CD4-positive, alpha-beta T cell treated with Interleukin-15 for 4 hours (primary cell): ENCODE measurements at regions not wholly inside any gene's neighbourhood (a gene's known extent, or its start where the extent isn't known, plus 50 kb on each side); places are given as distances from the start of the nearest gene placed in this dataset.

ENCODE experiments used
- DNase-seq: peaks from one replicate; pipeline ENCODE4 v3.0.0-alpha.2; 2020; ENCODE audit warnings: low spot score

DNA sequence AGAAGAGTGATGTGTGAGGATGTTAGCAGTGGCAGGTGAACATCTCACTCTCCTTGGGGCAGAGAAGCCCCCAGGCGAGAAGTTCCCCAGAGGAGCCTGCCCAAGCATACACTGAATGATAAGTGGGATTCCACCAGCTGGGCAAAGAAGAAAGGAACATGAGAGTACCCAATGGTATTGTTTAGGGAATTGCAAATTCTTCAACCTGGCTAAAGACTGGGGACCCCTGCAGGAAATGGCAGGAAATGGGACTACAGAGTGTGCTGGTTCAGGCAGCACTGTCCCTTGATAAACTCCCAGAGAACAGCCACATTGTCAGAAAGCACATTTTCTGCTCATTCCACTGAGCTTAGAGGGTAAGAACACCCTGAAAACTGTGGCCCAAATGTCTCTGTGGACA is 121.3 kb downstream of the RPS29 start:
- DNase-seq = no peak

DNA sequence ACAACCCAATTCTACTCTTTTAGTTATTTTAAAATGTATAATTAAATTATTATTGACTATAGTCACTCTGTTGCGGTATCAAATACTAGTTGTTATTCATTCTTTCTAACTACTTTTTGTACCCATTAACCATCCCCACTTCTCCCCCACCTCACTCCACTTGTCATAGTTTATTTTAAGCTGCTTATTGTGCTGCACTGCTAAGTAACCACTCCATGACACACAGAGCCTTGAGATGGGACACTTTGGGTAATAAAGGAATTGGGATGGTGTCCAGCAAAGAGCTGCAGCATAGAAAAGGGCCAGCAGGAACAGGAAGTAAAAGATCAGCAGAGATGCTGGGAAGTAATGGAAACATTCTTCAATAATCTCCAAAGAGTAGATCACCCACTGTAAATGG is 123.0 kb downstream of the RPS29 start:
- no peak for DNase-seq

DNA sequence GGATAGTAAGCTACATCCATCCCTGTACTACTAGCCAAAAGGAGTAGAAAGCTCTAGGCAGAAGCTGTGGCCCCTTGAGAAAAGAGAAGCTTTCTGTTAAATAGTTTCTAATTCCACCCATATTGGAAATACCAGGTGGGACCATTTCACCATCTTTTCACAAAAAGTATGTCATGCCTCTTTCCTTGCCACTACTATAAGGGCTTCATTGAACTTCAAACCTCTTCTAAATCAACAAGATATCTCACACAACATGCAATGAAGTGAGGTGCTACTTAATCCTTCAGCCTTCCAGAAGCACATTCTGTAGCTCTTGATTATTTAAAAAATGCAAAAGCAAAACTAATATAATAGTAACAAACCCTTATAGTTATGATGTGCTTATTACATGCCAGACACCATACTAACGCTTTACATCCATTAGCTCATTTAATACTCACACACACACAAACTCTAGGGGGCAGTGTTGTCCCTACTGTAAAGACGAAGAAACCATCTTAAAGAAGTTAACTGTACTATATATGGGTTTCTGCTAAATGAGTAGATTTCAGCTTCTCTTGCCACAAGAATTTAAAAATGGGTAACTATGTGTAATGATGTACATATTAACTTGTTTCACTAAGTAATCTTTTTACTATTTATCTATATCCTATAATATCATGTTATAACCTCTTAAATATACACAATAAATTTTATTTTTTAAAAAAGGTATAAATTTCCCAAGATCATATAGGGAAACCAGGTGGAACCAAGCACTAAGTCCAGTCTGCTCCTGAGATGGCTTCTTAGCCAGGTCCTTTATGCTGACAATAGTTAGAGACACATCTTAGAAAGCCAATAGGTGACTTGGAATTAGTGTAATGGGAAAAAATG is 124.4 kb downstream of the RPS29 start:
- DNase-seq = peak; percentile 78

DNA sequence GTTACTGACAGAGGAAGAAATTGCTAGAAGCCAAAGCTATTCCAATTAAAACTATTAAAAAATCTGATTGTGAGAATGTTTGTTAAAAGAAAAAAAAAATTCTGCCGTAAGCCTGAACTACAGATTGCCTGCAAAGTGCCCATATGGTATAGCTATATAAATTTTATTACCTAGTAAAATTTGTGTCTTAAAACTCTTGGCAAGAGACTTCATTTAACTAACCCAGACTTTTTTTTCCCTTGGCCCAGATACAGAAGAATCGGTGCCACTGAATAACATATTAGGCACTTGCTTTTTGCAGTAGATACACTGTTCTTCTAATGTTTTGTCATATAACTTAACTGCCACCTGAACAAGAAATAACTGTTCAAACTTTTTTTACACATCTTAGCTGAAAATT is 125.5 kb downstream of the RPS29 start:
- no peak for DNase-seq

DNA sequence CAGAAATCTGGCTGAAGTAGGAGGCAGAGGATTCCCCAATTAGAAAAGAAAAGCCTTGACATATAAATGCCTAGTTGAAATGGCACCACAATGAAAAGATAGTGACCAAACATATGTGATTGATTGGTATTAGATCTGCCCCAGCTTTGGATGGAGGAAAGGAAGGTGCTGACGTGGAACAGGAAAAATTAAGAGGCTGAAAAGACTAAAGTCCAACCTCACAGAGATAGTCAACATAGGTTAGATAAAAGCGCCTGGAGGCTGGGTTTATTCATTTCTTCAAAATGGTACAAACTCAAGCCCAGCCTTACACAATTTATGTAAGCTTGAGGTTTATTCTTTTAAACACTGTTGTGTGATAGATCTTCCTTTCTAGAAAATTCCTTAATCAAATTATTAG is 129.6 kb downstream of the RPS29 start:
- no peak for DNase-seq

DNA sequence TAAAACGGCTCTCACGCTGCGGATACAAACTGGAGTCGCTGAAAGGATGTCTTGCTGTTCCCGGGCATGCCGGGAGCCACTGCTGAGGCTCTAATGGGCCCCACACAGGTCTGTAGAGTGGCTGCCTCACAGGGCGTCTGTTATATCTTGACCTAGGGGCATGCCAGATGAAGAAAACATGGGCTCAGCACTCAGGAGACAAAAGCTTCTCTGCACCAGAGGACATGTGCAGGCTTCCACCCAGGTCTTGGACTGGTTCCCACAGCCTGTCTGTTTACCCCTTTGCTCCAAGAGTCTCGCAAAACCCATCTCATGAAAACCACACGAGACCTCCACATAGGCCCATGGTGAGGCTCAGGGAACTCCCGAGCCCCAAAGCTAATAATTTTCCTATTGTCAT is 134.2 kb downstream of the RPS29 start:
- no peak for DNase-seq

DNA sequence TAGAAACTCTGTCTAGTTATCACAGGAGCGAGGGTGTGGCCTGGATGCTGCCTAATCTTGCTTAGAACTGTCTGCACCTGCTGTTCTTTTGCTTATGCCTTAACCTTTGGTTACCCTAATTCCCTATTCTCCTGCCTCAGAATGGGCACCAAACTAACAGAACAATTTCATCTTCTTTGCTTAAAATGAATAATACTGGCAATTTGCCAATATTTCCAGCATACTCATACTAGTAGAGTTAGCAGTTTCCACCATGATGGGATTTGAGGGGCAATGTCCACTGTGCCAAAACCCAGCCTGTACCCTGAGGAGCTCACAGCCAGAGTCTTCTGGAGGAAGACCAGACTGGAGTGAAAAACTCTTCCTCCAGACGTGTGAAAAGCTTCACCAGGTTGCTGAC is 136.4 kb downstream of the RPS29 start:
- no peak for DNase-seq

DNA sequence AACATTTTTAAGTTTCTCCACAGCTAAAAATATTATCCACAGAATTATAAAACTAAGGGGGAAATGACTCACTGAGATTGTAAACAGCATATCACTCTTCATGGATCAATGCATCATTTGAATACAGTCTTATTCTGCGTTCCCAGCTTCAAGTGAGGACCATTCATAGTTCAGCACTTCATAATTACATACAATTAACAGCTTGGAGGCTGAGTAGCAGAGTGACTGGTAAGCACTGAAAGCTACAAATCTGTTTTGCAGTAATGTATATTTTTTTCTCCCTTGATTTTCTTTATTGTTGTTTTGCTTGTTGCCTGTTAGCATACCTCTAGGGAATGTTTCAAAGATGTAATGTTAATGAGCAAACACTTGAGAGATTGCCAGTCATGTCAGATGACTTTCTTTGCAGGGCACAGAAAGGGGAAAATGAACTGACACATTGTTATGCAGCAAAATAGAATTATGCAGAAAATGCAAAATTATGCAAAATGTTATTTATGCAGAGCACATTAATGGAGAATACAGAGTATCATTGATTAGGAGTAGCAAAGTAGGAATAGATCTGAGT is 138.6 kb downstream of the RPS29 start:
- DNase-seq = no peak

DNA sequence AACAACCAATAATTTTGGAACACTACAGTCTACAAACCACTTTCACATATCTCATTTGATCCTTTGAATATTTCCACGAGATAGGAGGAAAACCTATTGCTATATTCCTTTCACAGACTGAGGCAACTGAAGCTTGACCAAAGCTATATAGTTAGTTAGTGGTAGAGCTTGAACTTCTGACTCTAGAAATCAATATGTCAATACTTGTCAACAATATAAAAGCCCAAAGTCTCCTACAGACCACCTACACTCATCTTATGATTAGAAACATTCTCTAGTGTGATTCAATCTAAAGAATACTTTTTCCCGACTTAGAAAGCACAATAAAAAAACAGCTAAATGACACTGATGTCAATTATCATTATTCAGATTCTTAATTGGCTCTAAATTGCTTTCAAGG is 139.4 kb downstream of the RPS29 start:
- no peak for DNase-seq

DNA sequence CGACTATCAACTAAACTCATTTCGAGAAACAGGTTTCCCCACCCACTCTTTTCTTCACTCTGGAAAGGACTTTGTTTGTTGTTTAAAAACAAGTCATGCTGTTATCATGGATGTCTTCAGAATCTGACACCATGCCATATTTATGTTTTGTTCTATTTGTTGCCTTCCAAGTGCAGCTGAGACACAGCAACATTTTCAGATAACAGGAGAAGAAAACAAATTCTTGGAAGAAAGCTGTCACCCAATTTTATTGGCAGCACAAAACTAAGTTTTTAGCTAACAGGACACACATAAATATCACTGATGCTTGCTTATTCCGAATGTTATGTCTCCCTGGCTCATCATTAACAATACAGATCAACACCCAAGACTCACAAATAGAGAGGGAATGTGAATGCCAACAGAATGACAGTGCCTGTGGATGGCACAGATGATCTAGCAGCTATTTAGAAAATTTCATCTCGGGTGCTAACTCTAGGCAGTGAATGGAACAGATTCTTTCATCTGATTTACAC is 147.9 kb downstream of the RPS29 start:
- DNase-seq = no peak

DNA sequence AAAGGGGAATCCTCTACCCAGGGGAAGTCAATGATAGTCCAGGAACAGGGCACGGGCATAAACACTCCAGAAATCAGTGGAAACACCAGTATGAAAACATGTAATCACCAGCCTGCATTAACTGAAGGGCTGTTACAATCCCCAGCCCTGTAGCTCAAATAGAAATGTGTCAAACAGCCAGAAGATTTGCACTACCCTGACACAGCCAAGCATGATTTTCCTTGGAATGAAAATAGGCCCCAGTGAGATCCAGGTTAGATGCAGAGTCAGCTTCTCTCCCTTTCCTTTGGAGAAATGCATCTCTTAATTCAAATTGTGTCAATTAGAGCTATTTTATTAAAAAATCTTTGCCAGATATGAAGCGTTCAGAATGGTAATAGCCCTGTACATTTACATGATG is 158.1 kb downstream of the RPS29 start:
- no peak for DNase-seq

DNA sequence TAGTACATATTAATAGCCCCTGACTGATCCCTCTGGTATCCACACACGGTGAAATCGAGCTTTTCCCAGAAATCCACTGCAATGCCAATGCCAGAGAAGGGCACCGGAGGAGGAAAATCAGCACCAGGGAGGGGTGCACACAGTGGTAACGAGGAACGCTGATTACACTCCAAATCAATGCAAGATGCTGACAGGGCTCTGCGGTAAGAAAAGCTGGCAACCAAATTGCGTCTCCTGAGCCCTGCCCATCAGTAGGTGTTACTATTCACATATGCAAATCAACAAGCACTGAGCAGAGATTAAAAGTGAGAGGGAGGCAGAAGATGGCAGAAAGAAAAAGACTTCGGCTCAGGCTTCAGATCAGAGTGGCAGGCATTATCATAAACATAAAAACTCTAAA is 159.1 kb downstream of the RPS29 start:
- no peak for DNase-seq

DNA sequence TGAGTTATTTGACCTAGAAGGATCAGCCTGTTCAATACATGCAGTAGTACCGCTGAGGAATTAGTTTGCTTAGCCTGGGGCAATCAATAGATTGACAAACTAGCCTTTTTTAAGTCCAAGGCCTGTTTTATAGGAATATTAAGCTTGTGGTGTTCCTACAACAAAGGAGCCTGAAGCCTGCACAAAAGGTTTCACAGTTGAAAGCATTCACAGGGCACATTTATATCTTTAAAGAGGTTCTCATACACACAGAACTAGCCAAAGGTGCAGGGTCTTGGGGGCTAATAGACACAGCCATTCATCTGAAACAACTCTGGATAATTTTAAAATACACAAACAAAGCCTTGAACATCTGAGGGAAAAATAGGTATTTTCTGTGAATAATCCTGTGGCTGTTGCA is 160.3 kb downstream of the RPS29 start:
- DNase-seq = no peak

DNA sequence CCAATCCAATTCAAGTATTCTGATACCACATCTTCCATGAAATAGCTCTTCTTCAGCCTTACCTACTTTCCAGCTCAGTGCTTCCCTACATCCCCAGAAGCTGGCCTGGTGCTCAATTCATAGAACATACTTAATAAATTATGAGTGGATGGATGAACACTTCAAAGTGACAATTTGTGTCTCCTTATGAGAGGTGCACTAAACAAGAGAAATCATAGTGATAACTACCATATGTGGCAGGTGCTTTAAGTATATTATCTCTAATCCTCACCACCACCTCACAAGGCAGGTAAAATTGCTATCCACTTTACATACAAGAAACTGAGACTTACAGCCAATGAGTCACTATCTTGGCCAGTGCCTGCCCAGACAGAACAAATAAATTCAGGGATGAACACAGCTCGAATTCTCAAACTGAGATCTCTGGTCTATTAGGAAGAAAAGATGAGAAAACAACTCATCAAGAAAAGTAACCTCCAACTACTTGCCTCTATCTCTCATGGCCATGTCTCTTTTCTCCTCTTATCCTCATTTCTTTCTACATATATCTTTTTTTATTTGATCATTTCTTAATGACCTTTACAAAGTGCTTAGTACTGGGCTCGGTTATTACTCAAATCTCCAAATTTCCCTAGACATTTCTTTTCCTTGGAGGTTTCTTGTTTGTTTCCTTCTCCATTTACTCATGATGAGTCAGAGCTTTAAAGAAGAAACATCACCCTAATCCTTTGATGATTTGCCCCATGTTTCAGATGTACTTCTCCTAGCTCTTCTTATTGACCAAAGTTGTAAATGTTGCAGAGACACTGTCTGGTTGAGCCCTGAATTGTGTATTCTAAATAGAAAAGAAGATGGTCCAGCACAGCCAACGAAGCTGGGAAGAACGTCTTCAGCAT is 161.5 kb downstream of the RPS29 start:
- DNase-seq = no peak

DNA sequence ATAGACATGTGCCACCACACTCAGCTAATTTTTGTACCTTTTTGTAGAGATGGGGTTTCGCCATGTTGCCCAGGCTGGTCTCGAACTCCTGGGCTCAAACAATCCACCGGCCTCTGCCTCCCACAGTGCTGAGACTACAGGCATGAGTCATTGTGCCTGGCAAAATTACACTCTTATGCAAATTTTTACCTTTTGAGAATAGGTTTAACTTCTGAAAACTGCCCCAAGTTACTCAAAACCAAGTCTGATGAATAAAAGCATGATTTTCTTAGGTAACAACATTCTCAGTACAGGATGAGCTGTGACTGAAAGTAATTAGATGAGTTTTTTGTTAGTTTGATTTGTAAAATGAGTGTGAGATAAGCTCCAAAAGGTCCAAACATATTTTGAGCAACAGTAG is 166.0 kb downstream of the RPS29 start:
- DNase-seq = no peak

DNA sequence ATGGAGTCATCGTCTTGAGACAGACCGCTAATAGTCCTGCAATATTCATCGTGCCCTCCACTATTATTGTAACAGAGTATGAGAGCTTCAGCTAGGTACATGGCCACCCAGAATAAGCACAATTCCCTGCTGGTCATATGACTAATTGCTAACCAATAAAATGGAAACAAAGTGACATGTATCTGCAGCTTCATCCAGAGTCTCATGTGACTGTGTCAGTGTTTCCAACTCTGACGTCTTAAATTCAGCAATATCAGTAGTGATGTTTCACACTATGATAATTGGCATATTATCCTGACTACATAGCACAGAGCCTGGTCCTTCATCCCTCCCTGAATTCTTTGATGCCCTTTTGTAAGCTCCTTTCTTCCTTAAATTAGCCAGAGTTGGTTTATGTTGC is 167.4 kb downstream of the RPS29 start:
- DNase-seq = no peak

DNA sequence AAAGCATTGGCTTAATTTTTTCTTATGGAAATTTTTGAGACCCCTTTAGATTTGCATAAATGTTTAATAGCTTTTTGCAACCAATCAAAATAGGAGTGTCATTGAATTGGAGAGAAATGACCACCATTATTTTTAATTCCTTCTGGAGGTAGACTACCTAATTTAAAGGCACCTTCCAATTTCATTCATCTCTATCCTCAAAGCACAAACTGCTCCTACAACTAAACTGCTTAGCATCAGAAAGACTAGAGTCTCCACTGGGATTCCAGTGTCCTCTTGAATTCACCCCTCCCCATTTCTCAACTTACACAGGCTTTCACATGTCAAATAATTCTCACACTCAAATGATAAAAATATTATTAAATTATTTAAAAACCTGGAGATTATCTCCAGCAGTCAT is 168.4 kb downstream of the RPS29 start:
- DNase-seq = no peak

DNA sequence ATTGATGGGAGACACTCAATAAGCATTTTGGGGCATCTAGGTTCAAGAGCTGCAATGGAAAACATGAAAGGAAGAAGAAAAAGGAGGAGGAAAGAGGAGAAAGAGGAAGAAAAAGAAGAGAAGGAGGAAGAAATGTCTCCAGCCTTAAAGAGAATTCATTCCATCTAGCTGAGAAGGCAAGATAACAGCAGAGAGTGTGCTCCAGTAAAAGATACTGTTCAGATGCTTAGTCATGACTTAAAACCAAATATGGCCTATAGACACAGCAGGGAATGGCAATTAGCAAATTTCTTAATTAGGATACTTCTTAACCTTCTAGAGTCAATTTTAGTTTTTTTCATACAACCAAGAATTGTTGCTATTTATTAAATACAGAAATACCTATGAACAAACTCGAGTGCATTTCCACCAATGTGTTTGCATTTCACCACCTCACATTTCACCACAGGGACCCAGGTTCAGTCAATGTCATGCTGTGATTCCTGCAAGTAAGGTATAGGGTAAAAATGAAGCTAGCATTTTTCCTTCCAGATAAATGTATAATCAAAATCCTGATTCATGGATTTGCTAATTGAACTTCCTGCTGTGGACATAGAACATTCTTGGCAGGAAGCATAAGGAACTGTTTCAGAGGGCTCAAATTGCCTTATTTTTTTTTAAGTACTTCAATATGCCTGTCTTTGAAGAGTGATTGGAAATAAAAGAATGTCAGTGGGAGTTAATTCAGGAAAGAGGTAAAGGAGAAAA is 177.8 kb downstream of the RPS29 start:
- no peak for DNase-seq

DNA sequence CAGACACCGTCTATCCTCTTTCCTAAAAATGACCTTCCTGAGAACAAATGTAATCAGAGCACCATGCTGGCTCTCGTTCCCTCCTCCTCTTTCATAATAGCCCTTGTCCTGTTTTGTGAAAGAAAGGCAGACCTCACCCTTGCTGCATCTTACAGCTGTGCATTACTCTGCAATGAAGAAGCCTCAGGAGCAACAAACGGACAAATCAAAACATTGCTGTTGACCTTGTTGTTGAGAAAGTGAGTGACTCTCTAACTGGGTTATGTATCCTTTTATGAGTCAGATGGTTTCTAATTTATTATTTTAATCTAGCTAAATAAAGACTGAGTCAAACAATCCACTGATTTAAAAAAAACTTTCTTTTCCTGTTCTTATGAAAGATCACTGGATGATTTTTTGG is 180.9 kb downstream of the RPS29 start:
- no peak for DNase-seq

DNA sequence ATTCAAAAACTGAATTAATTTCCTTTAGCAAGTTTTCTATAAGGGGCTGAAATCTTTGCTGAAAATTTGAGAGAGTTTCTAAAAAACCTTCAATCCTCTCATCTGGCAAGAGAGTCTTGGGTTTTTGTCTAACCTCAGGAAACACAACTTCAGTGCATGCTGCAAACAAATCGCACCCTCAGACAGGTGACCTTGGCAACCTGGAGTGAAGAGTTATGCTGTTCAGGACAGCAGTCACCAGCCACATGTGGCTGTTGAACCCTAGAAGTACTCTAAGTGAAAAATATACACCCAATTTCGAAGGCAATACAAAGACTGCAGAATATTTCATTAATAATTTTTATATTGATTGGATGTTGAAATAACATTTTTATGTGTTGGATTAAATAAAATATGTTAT is 184.8 kb downstream of the RPS29 start:
- no peak for DNase-seq

DNA sequence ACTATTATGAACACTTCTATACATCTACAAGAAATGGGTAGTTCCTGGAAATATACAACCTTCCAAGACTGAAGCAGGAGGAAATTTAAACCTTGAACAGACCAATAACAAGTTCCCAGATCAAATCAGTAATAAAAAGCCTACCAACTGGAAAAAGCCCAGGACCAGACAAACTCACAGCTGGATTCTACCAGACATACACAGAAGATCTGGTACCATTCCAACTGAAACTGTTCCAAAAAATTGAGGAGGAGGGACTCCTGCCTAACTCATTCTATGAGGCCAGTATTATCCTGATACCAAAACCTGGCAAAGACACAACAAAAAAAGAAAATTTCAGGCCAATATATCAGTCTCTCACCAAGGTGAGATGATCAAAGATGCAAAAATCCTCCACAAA is 189.4 kb downstream of the RPS29 start:
- no peak for DNase-seq

DNA sequence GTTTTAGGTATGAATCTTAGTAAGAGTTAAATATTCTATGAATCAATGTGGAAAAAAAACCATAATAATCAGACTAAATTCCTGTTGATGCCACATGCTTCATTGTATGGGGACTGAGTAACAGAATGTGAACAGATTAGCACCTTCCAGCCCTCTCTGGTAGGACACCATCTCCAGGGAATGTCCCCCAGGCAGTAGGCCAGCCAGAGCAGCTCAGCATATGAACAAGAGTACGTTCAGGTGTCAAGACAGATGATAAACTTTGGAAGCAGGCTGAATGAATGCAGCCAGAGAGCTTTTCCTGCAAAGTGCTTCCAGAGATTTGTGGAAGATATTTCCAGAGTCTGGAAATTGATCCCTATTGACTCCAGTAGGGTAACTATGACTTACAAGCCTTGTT is 204.4 kb downstream of the RPS29 start:
- no peak for DNase-seq
